ENCODE measurements at regions not wholly inside any gene's neighbourhood (a gene's known extent, or its start where the extent isn't known, plus 50 kb on each side); places are given as distances from the start of the nearest gene placed in this dataset.

- TF ChIP-seq CTCF (IDR thresholded peaks at IDR 0.05; ENCODE audit: insufficient read depth, low read length) = no peak
- no peak for TF ChIP-seq POLR2AphosphoS5 (IDR thresholded peaks at IDR 0.05; ENCODE audit: low read depth)
- TF ChIP-seq REST (IDR thresholded peaks at IDR 0.05; ENCODE audit: insufficient replicate concordance, low read depth) = no peak
- TF ChIP-seq GABPA (IDR thresholded peaks at IDR 0.05; ENCODE audit: low read depth) = no peak
- TF ChIP-seq SPI1 (IDR thresholded peaks at IDR 0.05; ENCODE audit: borderline replicate concordance, low read depth) = no peak
Observed at GRCh38 chr21:38667291-38667870, 138.3 kb upstream of the ETS2 start.
